GM23338 (cell line): ENCODE measurements at regions not wholly inside any gene's neighbourhood (a gene's known extent, or its start where the extent isn't known, plus 50 kb on each side); places are given as distances from the start of the nearest gene placed in this dataset.

Experiments used
- CREB1 ChIP-seq: fragments of 250-450 bp; sonication (Bioruptor Pico); IDR thresholded peaks from 2 replicates; pipeline ENCODE4 v1.5.0; 2020; ENCODE audit warnings: low read depth, mild to moderate bottlenecking, moderate library complexity
- CTCF ChIP-seq, 2 experiments: fragments of 200-600 bp in 1 of 2; sonication (generic) in 1 of 2; conservative IDR thresholded peaks; 2 replicates each; pipeline versions ENCODE4 v1.5.1 to v1.6.1; 2016 to 2017; ENCODE audit warnings: antibody characterized with exemption in 2 of 2, low read depth in 2 of 2, mild to moderate bottlenecking in 2 of 2, moderate library complexity in 1 of 2
- EZH2 ChIP-seq: fragments of 200-600 bp; sonication (generic); IDR thresholded peaks from one replicate; pipeline ENCODE4 v1.8.0; 2017; ENCODE audit warnings: antibody characterized with exemption, mild to moderate bottlenecking, low read depth; ENCODE audit not compliant: unreplicated experiment
- EZH2phosphoT487 ChIP-seq: fragments of 200-600 bp; sonication (generic); IDR thresholded peaks from one replicate; pipeline ENCODE4 v1.8.1; 2018; ENCODE audit warnings: antibody characterized with exemption; ENCODE audit not compliant: unreplicated experiment
- JUNB ChIP-seq: IDR thresholded peaks from one replicate; pipeline ENCODE4 v1.6.1; 2016; ENCODE audit warnings: antibody characterized with exemption; ENCODE audit not compliant: unreplicated experiment
- NANOG ChIP-seq: IDR thresholded peaks from 2 replicates; pipeline ENCODE4 v1.6.1; 2016; ENCODE audit warnings: antibody characterized with exemption, borderline replicate concordance
- POLR2AphosphoS5 ChIP-seq: IDR thresholded peaks from 2 replicates; pipeline ENCODE4 v1.6.1; 2016; ENCODE audit warnings: antibody characterized with exemption, low read depth
- REST ChIP-seq: IDR thresholded peaks from one replicate; pipeline ENCODE4 v1.6.1; 2018; ENCODE audit warnings: antibody characterized with exemption; ENCODE audit not compliant: unreplicated experiment
- STAT1 ChIP-seq: IDR thresholded peaks from one replicate; pipeline ENCODE4 v1.6.1; 2016; ENCODE audit warnings: antibody characterized with exemption; ENCODE audit not compliant: unreplicated experiment
- ZNF114 ChIP-seq: fragments of 250-450 bp; sonication (Bioruptor Pico); IDR thresholded peaks from 2 replicates; pipeline ENCODE4 v1.5.0; 2020; ENCODE audit warnings: mild to moderate bottlenecking, moderate library complexity
- ZNF331 ChIP-seq: fragments of 250-450 bp; sonication (Bioruptor Pico); IDR thresholded peaks from 2 replicates; pipeline ENCODE4 v1.5.0; 2020; ENCODE audit warnings: low read depth, mild to moderate bottlenecking, moderate library complexity
- TF ChIP-seq, protein P1 (sequence below): IDR thresholded peaks from 2 replicates; pipeline ENCODE4 v1.6.1; 2016; ENCODE audit warnings: antibody characterized with exemption

GRCh38 chr1:4140821-4141220 is 240.7 kb upstream of the C1orf174 start:
- TF ChIP-seq CTCF (conservative IDR thresholded peaks at IDR 0.05; ENCODE audit: low read depth in 2 of 2) = no peak
- no peak for TF ChIP-seq EZH2
- TF ChIP-seq POLR2AphosphoS5 = no peak
- TF ChIP-seq STAT1 = no peak
- no peak for TF ChIP-seq EZH2phosphoT487
- no peak for TF ChIP-seq REST
- TF ChIP-seq NANOG = no peak
- TF ChIP-seq CREB1 (CRISPR knock-in tag) = no peak
- TF ChIP-seq ZNF114 = no peak
- TF ChIP-seq JUNB = no peak
- TF ChIP-seq ZNF331 (CRISPR knock-in tag) = no peak
- TF ChIP-seq, protein P1, sequence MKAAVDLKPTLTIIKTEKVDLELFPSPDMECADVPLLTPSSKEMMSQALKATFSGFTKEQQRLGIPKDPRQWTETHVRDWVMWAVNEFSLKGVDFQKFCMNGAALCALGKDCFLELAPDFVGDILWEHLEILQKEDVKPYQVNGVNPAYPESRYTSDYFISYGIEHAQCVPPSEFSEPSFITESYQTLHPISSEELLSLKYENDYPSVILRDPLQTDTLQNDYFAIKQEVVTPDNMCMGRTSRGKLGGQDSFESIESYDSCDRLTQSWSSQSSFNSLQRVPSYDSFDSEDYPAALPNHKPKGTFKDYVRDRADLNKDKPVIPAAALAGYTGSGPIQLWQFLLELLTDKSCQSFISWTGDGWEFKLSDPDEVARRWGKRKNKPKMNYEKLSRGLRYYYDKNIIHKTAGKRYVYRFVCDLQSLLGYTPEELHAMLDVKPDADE = no peak
